ENCODE measurements at regions not wholly inside any gene's neighbourhood (a gene's known extent, or its start where the extent isn't known, plus 50 kb on each side); places are given as distances from the start of the nearest gene placed in this dataset.

DNA sequence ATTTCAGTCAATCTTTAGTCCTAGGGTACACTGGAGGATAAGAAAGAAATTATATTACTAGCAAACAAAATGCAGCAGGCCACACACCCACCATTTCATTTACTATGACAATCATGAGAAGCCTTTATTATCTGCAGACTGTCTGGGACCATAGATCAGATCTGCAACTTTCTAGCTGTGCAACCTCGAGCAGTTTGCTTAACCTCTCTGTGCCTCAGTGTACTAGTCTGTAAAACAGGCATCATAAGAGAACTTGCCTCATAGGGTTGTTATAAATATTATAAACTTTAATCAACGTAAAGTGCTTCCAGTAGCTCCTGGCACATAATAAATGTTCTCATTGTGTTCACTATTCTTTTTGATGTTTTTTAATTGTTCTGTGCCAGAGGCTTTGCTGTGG lies 128.2 kb upstream of the C1QTNF7 start (continued):
- TF ChIP-seq, protein P1, sequence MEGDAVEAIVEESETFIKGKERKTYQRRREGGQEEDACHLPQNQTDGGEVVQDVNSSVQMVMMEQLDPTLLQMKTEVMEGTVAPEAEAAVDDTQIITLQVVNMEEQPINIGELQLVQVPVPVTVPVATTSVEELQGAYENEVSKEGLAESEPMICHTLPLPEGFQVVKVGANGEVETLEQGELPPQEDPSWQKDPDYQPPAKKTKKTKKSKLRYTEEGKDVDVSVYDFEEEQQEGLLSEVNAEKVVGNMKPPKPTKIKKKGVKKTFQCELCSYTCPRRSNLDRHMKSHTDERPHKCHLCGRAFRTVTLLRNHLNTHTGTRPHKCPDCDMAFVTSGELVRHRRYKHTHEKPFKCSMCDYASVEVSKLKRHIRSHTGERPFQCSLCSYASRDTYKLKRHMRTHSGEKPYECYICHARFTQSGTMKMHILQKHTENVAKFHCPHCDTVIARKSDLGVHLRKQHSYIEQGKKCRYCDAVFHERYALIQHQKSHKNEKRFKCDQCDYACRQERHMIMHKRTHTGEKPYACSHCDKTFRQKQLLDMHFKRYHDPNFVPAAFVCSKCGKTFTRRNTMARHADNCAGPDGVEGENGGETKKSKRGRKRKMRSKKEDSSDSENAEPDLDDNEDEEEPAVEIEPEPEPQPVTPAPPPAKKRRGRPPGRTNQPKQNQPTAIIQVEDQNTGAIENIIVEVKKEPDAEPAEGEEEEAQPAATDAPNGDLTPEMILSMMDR (conservative IDR thresholded peaks at IDR 0.05; ENCODE audit: low read depth in 2 of 2) = no peak
- no peak for TF ChIP-seq ZNF114 (CRISPR knock-in tag; IDR thresholded peaks at IDR 0.05)

DNA sequence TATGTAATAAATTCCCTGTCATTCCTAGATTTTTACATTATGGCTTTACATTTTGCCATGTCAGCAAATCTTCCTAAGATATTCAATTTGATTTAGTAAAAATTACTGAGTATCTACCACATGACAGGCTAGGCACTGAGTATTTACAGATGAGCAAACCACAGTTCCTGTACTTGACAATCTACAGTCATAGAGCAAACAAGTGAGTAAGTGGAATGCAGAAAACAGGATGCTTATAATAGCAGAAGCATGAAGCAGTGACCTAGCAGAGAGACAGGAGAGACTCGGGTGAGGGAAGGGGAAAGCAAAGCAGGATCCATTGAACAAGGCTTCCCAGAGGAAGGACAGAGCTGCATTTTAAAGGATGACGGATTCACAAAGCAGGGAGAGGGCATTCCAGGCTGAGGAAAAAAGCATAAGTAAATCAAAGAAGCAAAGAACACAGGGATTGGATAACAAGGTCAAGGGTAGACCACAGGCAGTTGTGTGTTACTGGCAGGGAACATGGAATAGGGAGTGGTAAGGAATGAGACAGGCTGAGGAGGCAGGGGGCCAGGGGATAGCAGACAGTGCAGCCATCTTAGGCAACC lies 124.7 kb upstream of the C1QTNF7 start:
- Mint-ChIP-seq H3K36me3 (ENCODE audit: low read depth) (no peaks in the 10 kb centered on the region), H3K27me3 (ENCODE audit: insufficient read depth, low read depth, poor library complexity) (no peaks in the 10 kb centered on the region), H3K27ac (no peak overlapping the region), H3K4me1 (no peaks in the 10 kb centered on the region), H3K4me3 (no peak overlapping the region), H3K9me3 (peaks cover 3% of the 10 kb centered on the region; the same call in 1 of the 3 replicates)
- Histone ChIP-seq H3K27ac (ENCODE audit: low read depth) (no peak overlapping the region), H4K20me1 (replicated peaks; ENCODE audit: insufficient read depth) (no peaks in the 10 kb centered on the region), H3K4me3 (no peak overlapping the region), H3K9me2 (ENCODE audit: insufficient read depth) (peaks cover 7% of the 10 kb centered on the region), H3K36me3 (ENCODE audit: insufficient read depth) (no peaks in the 10 kb centered on the region), H3K4me1 (ENCODE audit: insufficient read depth) (no peaks in the 10 kb centered on the region; the same call in 1 of the 2 replicates), H3K27me3 (ENCODE audit: insufficient read depth) (no peaks in the 10 kb centered on the region), H3F3A (replicated peaks; ENCODE audit: low read depth) (no peaks in the 10 kb centered on the region), H3K79me2 (replicated peaks; ENCODE audit: insufficient read depth) (no peaks in the 10 kb centered on the region), H3K4me2 (no peak overlapping the region), H2AFZ (peak overlapping the region; percentile 23; the same call in 1 of the 2 replicates)
- ATAC-seq = no peak
- no peak for DNase-seq (ENCODE audit: low spot score)
- TF ChIP-seq STAT1 (IDR thresholded peaks at IDR 0.05; ENCODE audit: unreplicated experiment) (no peak), EZH2 (IDR thresholded peaks at IDR 0.05; ENCODE audit: low read depth, unreplicated experiment) (no peak), ZNF331 (CRISPR knock-in tag; IDR thresholded peaks at IDR 0.05; ENCODE audit: low read depth) (no peak), JUNB (IDR thresholded peaks at IDR 0.05; ENCODE audit: unreplicated experiment) (no peak), NANOG (IDR thresholded peaks at IDR 0.05; ENCODE audit: borderline replicate concordance) (no peak), POLR2AphosphoS5 (IDR thresholded peaks at IDR 0.05; ENCODE audit: low read depth) (no peak), EZH2phosphoT487 (IDR thresholded peaks at IDR 0.05; ENCODE audit: unreplicated experiment) (no peak), ZNF114 (CRISPR knock-in tag; IDR thresholded peaks at IDR 0.05) (no peak), CREB1 (CRISPR knock-in tag; IDR thresholded peaks at IDR 0.05; ENCODE audit: low read depth) (no peak)
- TF ChIP-seq, protein P1 (conservative IDR thresholded peaks at IDR 0.05; ENCODE audit: low read depth in 2 of 2) = no peak
- TF ChIP-seq, protein P2, sequence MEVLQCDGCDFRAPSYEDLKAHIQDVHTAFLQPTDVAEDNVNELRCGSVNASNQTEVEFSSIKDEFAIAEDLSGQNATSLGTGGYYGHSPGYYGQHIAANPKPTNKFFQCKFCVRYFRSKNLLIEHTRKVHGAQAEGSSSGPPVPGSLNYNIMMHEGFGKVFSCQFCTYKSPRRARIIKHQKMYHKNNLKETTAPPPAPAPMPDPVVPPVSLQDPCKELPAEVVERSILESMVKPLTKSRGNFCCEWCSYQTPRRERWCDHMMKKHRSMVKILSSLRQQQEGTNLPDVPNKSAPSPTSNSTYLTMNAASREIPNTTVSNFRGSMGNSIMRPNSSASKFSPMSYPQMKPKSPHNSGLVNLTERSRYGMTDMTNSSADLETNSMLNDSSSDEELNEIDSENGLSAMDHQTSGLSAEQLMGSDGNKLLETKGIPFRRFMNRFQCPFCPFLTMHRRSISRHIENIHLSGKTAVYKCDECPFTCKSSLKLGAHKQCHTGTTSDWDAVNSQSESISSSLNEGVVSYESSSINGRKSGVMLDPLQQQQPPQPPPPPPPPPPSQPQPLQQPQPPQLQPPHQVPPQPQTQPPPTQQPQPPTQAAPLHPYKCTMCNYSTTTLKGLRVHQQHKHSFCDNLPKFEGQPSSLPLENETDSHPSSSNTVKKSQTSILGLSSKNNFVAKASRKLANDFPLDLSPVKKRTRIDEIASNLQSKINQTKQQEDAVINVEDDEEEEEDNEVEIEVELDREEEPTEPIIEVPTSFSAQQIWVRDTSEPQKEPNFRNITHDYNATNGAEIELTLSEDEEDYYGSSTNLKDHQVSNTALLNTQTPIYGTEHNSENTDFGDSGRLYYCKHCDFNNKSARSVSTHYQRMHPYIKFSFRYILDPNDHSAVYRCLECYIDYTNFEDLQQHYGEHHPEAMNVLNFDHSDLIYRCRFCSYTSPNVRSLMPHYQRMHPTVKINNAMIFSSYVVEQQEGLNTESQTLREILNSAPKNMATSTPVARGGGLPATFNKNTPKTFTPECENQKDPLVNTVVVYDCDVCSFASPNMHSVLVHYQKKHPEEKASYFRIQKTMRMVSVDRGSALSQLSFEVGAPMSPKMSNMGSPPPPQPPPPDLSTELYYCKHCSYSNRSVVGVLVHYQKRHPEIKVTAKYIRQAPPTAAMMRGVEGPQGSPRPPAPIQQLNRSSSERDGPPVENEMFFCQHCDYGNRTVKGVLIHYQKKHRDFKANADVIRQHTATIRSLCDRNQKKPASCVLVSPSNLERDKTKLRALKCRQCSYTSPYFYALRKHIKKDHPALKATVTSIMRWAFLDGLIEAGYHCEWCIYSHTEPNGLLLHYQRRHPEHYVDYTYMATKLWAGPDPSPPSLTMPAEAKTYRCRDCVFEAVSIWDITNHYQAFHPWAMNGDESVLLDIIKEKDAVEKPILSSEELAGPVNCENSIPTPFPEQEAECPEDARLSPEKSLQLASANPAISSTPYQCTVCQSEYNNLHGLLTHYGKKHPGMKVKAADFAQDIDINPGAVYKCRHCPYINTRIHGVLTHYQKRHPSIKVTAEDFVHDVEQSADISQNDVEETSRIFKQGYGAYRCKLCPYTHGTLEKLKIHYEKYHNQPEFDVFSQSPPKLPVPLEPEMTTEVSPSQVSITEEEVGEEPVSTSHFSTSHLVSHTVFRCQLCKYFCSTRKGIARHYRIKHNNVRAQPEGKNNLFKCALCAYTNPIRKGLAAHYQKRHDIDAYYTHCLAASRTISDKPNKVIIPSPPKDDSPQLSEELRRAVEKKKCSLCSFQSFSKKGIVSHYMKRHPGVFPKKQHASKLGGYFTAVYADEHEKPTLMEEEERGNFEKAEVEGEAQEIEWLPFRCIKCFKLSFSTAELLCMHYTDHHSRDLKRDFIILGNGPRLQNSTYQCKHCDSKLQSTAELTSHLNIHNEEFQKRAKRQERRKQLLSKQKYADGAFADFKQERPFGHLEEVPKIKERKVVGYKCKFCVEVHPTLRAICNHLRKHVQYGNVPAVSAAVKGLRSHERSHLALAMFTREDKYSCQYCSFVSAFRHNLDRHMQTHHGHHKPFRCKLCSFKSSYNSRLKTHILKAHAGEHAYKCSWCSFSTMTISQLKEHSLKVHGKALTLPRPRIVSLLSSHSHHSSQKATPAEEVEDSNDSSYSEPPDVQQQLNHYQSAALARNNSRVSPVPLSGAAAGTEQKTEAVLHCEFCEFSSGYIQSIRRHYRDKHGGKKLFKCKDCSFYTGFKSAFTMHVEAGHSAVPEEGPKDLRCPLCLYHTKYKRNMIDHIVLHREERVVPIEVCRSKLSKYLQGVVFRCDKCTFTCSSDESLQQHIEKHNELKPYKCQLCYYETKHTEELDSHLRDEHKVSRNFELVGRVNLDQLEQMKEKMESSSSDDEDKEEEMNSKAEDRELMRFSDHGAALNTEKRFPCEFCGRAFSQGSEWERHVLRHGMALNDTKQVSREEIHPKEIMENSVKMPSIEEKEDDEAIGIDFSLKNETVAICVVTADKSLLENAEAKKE (CRISPR knock-in tag; IDR thresholded peaks at IDR 0.05) = no peak
